ENCODE measurements at regions not wholly inside any gene's neighbourhood (a gene's known extent, or its start where the extent isn't known, plus 50 kb on each side); places are given as distances from the start of the nearest gene placed in this dataset.

GRCh38 chr22:47238690-47239473, 476.4 kb downstream of the TBC1D22A start:
- no peak for DNase-seq (ENCODE audit: low read depth, low spot score)
- no TSS peak for BruUV-seq (replicated peaks)
- no peak for ATAC-seq

More at GRCh38 chr22:47238690-47239473, 476.4 kb downstream of the TBC1D22A start:
- intact Hi-C loops (cut with micrococcal nuclease) = no loop called here
- ChIA-PET POLR2A (no interaction called here), RAD21 (ENCODE audit: low non-redundant PET in 1 of 2, low total read pairs in 2 of 2, uncharacterized antibody in 2 of 2, unreplicated experiment in 2 of 2) (no interaction called here), CTCF (no interaction called here)
- Histone ChIP-seq H4K20me1 (ENCODE audit: insufficient read depth) (no peaks in the 10 kb centered on the region), H3K9ac (ENCODE audit: low read length) (no peak overlapping the region), H3K27ac (ENCODE audit: low read depth, low read length) (no peak overlapping the region), H3K79me2 (ENCODE audit: insufficient read depth, low read length) (no peaks in the 10 kb centered on the region), H3K36me3 (ENCODE audit: control insufficient read depth in 1 of 2, insufficient read depth in 2 of 2, low read length in 2 of 2) (no peaks in the 10 kb centered on the region), H3K9me3 (ENCODE audit: control insufficient read depth in 1 of 2, insufficient read depth in 1 of 2, low read depth in 1 of 2, low read length in 2 of 2) (peaks cover 0 to 4% of the 10 kb centered on the region in 2 experiments; a peak in 2 of 4 replicates), H3K4me2 (ENCODE audit: low read length) (no peak overlapping the region), H3K4me1 (ENCODE audit: control insufficient read depth in 1 of 2, insufficient read depth in 2 of 2, low read length in 2 of 2) (no peaks in the 10 kb centered on the region), H2AFZ (ENCODE audit: low read depth, low read length, poor library complexity, severe bottlenecking) (no peak overlapping the region), H3K27me3 (ENCODE audit: insufficient read depth, low read length) (no peaks in the 10 kb centered on the region; the same call in none of the 2 replicates), H3K4me3 (replicated peaks in 1 of 2; ENCODE audit: low read depth in 1 of 2, low read length in 2 of 2) (no peak overlapping the region), H3K9me2 (ENCODE audit: insufficient read depth) (no peaks in the 10 kb centered on the region)
- TF ChIP-seq TCF7L2 (IDR thresholded peaks at IDR 0.05; ENCODE audit: borderline replicate concordance, extremely low read depth, insufficient read depth, insufficient read length) = no peak
- no peak for TF ChIP-seq MAX (IDR thresholded peaks at IDR 0.05)
- no peak for TF ChIP-seq REST (IDR thresholded peaks at IDR 0.05; ENCODE audit: low read depth)
